ENCODE measurements at regions not wholly inside any gene's neighbourhood (a gene's known extent, or its start where the extent isn't known, plus 50 kb on each side); places are given as distances from the start of the nearest gene placed in this dataset.

DNA sequence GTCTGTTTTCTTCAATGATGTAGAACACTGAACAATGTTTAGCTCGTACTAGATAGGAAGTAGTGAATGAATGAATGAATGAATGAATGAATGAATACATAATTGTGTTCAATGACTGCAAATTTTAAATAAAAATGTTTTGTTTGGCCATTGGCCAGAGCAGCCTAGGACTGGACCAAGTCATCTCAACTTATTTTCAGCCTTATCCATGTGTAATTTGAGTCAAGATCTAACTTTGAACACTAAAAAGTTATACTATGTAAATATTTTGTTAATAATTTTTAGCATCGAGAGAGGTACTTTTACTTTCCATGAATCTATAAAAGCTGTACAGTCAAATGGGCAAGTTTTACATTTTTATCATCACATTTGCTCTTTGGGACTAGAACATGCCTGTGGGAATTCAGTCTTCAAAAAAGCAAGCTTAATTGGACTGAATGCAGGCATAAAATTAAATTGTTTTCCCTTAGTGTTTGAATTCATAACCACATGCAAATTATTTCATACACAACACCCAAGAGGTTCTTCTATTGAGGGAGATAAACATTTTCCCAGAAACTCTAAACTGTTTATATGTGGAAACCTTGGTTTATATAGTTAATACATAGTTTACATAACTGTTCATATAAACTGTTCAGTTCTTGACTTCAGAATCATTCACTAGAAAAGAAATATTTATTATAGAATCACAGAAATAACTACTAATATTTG lies 222.1 kb upstream of the ANO3 start:
- no peaks in the 10 kb centered on the region for H3K27me3 ChIP-seq (ENCODE audit: control insufficient read depth, extremely low read depth, insufficient read depth, low read length)
- no peaks in the 10 kb centered on the region for H3K79me2 ChIP-seq (ENCODE audit: control insufficient read depth, insufficient read depth, low read length)
- DNase-seq (ENCODE audit: low read depth, low spot score) (no peak), FAIRE-seq (no peak)
- H3K4me2 ChIP-seq (ENCODE audit: control insufficient read depth, extremely low read depth, insufficient read depth, low read depth, low read length), result no peak overlapping the region
- dilution Hi-C loops (cut with MboI; ENCODE audit: extremely low pct_ligation_motif_present, low sequenced_read_pairs), result no loop called here
- H3K36me3 ChIP-seq (ENCODE audit: control insufficient read depth in 2 of 2, extremely low read depth in 1 of 2, insufficient read depth in 2 of 2, low read length in 2 of 2), result no peaks in the 10 kb centered on the region
- no peak overlapping the region for H2AFZ ChIP-seq (ENCODE audit: control insufficient read depth, low read length)
- H3K4me3 ChIP-seq (ENCODE audit: control insufficient read depth in 2 of 3, extremely low read depth in 1 of 3, insufficient read depth in 2 of 3, low read depth in 1 of 3, low read length in 3 of 3), result no peak overlapping the region
- no peaks in the 10 kb centered on the region for H3K9me1 ChIP-seq (ENCODE audit: control insufficient read depth, extremely low read depth, insufficient read depth, low read length)
- H4K20me1 ChIP-seq (ENCODE audit: control insufficient read depth, extremely low read depth, insufficient read depth, low read length), result no peaks in the 10 kb centered on the region
- H3K27ac ChIP-seq (ENCODE audit: control insufficient read depth, insufficient read depth, low read length), result no peak overlapping the region
- no peak for TF ChIP-seq EZH2 (IDR thresholded peaks at IDR 0.05; ENCODE audit: low read length)
- TF ChIP-seq, protein P1, sequence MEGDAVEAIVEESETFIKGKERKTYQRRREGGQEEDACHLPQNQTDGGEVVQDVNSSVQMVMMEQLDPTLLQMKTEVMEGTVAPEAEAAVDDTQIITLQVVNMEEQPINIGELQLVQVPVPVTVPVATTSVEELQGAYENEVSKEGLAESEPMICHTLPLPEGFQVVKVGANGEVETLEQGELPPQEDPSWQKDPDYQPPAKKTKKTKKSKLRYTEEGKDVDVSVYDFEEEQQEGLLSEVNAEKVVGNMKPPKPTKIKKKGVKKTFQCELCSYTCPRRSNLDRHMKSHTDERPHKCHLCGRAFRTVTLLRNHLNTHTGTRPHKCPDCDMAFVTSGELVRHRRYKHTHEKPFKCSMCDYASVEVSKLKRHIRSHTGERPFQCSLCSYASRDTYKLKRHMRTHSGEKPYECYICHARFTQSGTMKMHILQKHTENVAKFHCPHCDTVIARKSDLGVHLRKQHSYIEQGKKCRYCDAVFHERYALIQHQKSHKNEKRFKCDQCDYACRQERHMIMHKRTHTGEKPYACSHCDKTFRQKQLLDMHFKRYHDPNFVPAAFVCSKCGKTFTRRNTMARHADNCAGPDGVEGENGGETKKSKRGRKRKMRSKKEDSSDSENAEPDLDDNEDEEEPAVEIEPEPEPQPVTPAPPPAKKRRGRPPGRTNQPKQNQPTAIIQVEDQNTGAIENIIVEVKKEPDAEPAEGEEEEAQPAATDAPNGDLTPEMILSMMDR (optimal IDR thresholded peaks at IDR 0.05 in 1 of 3, IDR thresholded peaks at IDR 0.05 in 1 of 3, conservative IDR thresholded peaks at IDR 0.05 in 1 of 3; ENCODE audit: extremely low read depth in 1 of 3, insufficient read depth in 2 of 3, low read length in 3 of 3), result no peak
- no peak overlapping the region for H3K9ac ChIP-seq (ENCODE audit: control insufficient read depth, extremely low read depth, insufficient read depth, low read length)
- H3K4me1 ChIP-seq (ENCODE audit: control insufficient read depth, extremely low read depth, insufficient read depth, low read length), result no peaks in the 10 kb centered on the region
- no peaks in the 10 kb centered on the region for H3K9me3 ChIP-seq (ENCODE audit: control insufficient read depth, low read depth, low read length)

DNA sequence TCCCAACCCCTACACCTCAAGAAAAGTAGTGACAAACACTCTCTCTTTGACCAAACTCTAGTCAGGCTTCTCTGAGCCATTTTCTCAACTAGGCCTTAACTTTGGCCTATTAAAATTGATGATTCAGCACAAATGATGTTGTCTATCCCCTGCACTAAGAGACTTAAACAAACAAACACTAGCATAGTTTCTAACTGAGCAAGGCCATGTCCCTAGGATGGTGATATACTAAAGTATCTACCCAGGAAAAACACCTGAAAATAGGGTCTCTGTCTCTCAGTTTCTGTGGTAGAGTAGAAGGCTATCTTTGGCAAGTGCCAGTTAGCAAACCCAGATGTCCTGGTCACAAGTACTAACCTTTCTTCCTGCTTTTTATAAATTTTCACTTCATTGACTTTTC lies 219.7 kb upstream of the ANO3 start:
- Histone ChIP-seq H3K36me3 (ENCODE audit: control insufficient read depth in 2 of 2, extremely low read depth in 1 of 2, insufficient read depth in 2 of 2, low read length in 2 of 2) (no peaks in the 10 kb centered on the region), H3K4me1 (ENCODE audit: control insufficient read depth, extremely low read depth, insufficient read depth, low read length) (no peaks in the 10 kb centered on the region), H3K4me3 (ENCODE audit: control insufficient read depth in 2 of 3, extremely low read depth in 1 of 3, insufficient read depth in 2 of 3, low read depth in 1 of 3, low read length in 3 of 3) (no peak overlapping the region), H3K9me1 (ENCODE audit: control insufficient read depth, extremely low read depth, insufficient read depth, low read length) (no peaks in the 10 kb centered on the region), H3K27me3 (ENCODE audit: control insufficient read depth, extremely low read depth, insufficient read depth, low read length) (no peaks in the 10 kb centered on the region), H3K27ac (ENCODE audit: control insufficient read depth, insufficient read depth, low read length) (no peak overlapping the region), H3K9ac (ENCODE audit: control insufficient read depth, extremely low read depth, insufficient read depth, low read length) (no peak overlapping the region), H3K4me2 (ENCODE audit: control insufficient read depth, extremely low read depth, insufficient read depth, low read depth, low read length) (no peak overlapping the region), H3K79me2 (ENCODE audit: control insufficient read depth, insufficient read depth, low read length) (no peaks in the 10 kb centered on the region), H3K9me3 (ENCODE audit: control insufficient read depth, low read depth, low read length) (no peaks in the 10 kb centered on the region), H4K20me1 (ENCODE audit: control insufficient read depth, extremely low read depth, insufficient read depth, low read length) (no peaks in the 10 kb centered on the region), H2AFZ (ENCODE audit: control insufficient read depth, low read length) (no peak overlapping the region)
- TF ChIP-seq EZH2 (IDR thresholded peaks at IDR 0.05; ENCODE audit: low read length), result no peak
- TF ChIP-seq, protein P1 (optimal IDR thresholded peaks at IDR 0.05 in 1 of 3, IDR thresholded peaks at IDR 0.05 in 1 of 3, conservative IDR thresholded peaks at IDR 0.05 in 1 of 3; ENCODE audit: extremely low read depth in 1 of 3, insufficient read depth in 2 of 3, low read length in 3 of 3), result no peak
- no peak for DNase-seq (ENCODE audit: low read depth, low spot score)
- no peak for FAIRE-seq
- dilution Hi-C loops (cut with MboI; ENCODE audit: extremely low pct_ligation_motif_present, low sequenced_read_pairs), result no loop called here

Measured in keratinocyte (primary cell).